ENCODE measurements at regions not wholly inside any gene's neighbourhood (a gene's known extent, or its start where the extent isn't known, plus 50 kb on each side); places are given as distances from the start of the nearest gene placed in this dataset.

DNA sequence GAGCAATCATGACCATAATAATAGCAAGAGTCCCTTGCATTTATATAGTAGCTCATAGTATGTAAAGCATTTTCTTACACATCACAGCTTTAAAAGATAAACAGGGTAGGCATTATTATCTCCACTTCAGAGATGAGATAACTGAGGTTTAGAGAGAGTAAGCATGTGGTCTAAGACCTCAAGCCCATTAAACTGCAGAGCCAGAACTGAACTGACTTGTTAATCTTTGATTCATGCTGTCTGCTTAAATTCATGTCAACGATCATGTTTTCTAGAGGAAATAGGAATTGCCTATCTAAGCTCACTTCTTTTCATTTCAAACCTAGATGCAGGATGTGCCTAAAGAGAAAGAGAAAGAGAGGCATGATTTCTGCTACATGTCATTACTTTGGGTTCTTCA is 524.8 kb downstream of the PTPRC start:
- no peak for TF ChIP-seq EZH2 (IDR thresholded peaks at IDR 0.05; ENCODE audit: borderline replicate concordance, low read depth, low read length, poor library complexity, severe bottlenecking)
- TF ChIP-seq, protein P1, sequence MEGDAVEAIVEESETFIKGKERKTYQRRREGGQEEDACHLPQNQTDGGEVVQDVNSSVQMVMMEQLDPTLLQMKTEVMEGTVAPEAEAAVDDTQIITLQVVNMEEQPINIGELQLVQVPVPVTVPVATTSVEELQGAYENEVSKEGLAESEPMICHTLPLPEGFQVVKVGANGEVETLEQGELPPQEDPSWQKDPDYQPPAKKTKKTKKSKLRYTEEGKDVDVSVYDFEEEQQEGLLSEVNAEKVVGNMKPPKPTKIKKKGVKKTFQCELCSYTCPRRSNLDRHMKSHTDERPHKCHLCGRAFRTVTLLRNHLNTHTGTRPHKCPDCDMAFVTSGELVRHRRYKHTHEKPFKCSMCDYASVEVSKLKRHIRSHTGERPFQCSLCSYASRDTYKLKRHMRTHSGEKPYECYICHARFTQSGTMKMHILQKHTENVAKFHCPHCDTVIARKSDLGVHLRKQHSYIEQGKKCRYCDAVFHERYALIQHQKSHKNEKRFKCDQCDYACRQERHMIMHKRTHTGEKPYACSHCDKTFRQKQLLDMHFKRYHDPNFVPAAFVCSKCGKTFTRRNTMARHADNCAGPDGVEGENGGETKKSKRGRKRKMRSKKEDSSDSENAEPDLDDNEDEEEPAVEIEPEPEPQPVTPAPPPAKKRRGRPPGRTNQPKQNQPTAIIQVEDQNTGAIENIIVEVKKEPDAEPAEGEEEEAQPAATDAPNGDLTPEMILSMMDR (conservative IDR thresholded peaks at IDR 0.05; ENCODE audit: low read depth, low read length) = no peak

All from A673 (cell line).